PC-3 (cell line): ENCODE measurements at regions not wholly inside any gene's neighbourhood (a gene's known extent, or its start where the extent isn't known, plus 50 kb on each side); places are given as distances from the start of the nearest gene placed in this dataset.

Source experiments
- EZH2phosphoT487 ChIP-seq: fragments of 300-600 bp; sonication (generic); IDR thresholded peaks from 2 replicates; pipeline ENCODE4 v1.6.1; 2018; ENCODE audit warnings: mild to moderate bottlenecking, antibody characterized with exemption, low read length, borderline replicate concordance
- TF ChIP-seq, protein P1 (sequence below): fragments of 300-600 bp; sonication (generic); conservative IDR thresholded peaks from 2 replicates; pipeline ENCODE4 v1.5.1; 2017; ENCODE audit warnings: antibody characterized with exemption, low read depth, mild to moderate bottlenecking, low read length

DNA sequence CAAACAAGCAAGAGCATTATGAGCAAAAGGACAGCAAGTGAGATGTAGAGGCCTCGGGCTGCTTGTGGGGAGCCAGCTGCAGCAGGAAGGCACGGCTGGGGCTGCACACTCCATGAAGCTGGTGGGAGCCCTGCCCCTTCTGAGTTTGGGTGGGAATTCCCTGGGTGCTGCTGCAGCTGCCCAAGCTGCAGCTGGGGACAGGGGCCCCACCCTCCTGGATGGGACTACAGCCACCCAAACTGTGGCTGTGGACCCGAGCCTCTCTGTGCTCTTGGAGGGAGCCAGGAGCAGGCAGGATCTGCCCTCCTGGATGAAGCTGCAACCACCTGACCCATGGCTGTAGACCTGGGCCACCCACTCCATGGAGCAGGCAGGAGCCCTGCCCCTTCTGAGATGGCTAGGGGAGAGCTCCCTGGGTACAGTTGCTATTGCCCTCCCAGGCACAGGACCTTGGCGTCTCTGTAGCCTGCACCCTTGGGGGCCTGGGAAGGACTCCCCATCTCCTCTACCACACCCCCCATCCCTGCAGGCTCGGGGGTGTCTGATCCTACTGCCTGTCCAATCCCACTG lies 159.1 kb downstream of the ERCC6L2 start:
- TF ChIP-seq, protein P1, sequence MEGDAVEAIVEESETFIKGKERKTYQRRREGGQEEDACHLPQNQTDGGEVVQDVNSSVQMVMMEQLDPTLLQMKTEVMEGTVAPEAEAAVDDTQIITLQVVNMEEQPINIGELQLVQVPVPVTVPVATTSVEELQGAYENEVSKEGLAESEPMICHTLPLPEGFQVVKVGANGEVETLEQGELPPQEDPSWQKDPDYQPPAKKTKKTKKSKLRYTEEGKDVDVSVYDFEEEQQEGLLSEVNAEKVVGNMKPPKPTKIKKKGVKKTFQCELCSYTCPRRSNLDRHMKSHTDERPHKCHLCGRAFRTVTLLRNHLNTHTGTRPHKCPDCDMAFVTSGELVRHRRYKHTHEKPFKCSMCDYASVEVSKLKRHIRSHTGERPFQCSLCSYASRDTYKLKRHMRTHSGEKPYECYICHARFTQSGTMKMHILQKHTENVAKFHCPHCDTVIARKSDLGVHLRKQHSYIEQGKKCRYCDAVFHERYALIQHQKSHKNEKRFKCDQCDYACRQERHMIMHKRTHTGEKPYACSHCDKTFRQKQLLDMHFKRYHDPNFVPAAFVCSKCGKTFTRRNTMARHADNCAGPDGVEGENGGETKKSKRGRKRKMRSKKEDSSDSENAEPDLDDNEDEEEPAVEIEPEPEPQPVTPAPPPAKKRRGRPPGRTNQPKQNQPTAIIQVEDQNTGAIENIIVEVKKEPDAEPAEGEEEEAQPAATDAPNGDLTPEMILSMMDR = no peak
- no peak for TF ChIP-seq EZH2phosphoT487
